ENCODE measurements at regions not wholly inside any gene's neighbourhood (a gene's known extent, or its start where the extent isn't known, plus 50 kb on each side); places are given as distances from the start of the nearest gene placed in this dataset.

GRCh38 chrX:43003204-43003565 is 225.2 kb upstream of the PPP1R2C start:
- DNase-seq (no peak), ATAC-seq (no peak)
- TF ChIP-seq CTCF (IDR thresholded peaks at IDR 0.05) = no peak
- H3K9me3 ChIP-seq = no peaks in the 10 kb centered on the region
- H3K4me1 ChIP-seq (ENCODE audit: low read depth) = no peaks in the 10 kb centered on the region
- no peak overlapping the region for H3K4me3 ChIP-seq
- H3K36me3 ChIP-seq (ENCODE audit: low read depth) = no peaks in the 10 kb centered on the region
- intact Hi-C loops (cut with DNase I, micrococcal nuclease) = no loop called here

DNA sequence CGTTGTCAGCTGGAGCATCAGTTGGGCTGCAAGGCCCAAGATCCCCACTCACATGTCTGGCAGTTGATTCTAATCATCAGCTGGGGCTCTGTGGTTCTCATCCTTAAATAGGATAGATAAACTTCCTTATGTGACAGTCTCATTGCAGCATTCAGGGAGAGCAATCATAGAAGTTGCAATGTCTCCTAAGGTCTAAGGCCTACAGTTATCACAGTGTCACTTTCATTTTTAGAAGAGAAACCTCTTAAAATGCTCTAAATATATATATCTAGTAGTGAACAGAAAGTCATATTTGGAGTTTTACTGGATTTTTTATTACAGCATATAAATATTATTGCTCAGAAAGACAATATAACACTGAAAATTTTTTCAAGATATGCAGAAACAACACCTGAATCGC is 226.0 kb upstream of the PPP1R2C start:
- no peaks in the 10 kb centered on the region for H3K9me3 ChIP-seq
- TF ChIP-seq CTCF (IDR thresholded peaks at IDR 0.05) = no peak
- no peaks in the 10 kb centered on the region for H3K4me1 ChIP-seq (ENCODE audit: low read depth)
- intact Hi-C loops (cut with DNase I, micrococcal nuclease) = no loop called here
- no peaks in the 10 kb centered on the region for H3K36me3 ChIP-seq (ENCODE audit: low read depth)
- ATAC-seq (no peak), DNase-seq (no peak)
- no peak overlapping the region for H3K4me3 ChIP-seq

DNA sequence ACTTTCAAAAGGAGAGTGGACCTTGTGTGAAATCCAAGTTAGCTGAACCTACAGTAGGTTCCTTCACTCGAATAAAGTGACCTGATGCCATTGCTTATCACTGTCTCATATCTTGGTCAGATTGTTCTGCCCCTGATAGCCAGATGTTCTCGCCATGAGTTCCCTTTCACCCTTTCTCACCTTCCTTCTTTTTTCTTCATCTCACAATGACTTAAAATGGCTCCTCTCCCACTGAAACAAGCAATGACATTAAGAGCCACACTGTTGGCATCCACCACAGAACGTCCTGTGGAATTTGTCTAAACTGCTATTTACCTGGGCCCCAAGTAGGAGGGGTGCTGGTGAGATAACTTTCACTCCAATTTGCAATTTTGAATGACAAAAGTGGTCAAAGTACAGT is 227.6 kb upstream of the PPP1R2C start:
- intact Hi-C loops (cut with DNase I, micrococcal nuclease) = no loop called here
- no peak overlapping the region for H3K4me3 ChIP-seq
- no peak for ATAC-seq
- no peaks in the 10 kb centered on the region for H3K36me3 ChIP-seq (ENCODE audit: low read depth)
- no peaks in the 10 kb centered on the region for H3K4me1 ChIP-seq (ENCODE audit: low read depth)
- H3K9me3 ChIP-seq = no peaks in the 10 kb centered on the region
- no peak for TF ChIP-seq CTCF (IDR thresholded peaks at IDR 0.05)
- DNase-seq = no peak

- no peak for TF ChIP-seq CTCF (IDR thresholded peaks at IDR 0.05)
- H3K4me1 ChIP-seq (ENCODE audit: low read depth) = no peaks in the 10 kb centered on the region
- DNase-seq = no peak
- ATAC-seq = no peak
- intact Hi-C loops (cut with DNase I, micrococcal nuclease) = no loop called here
- no peaks in the 10 kb centered on the region for H3K36me3 ChIP-seq (ENCODE audit: low read depth)
- no peaks in the 10 kb centered on the region for H3K9me3 ChIP-seq
- no peak overlapping the region for H3K4me3 ChIP-seq
Observed at GRCh38 chrX:43008356-43008755, 230.4 kb upstream of the PPP1R2C start.

GRCh38 chrX:43016021-43016420 is 238.1 kb upstream of the PPP1R2C start:
- no peak for DNase-seq
- intact Hi-C loops (cut with DNase I, micrococcal nuclease) = no loop called here
- ATAC-seq = no peak
- TF ChIP-seq CTCF (IDR thresholded peaks at IDR 0.05) = no peak
- no peaks in the 10 kb centered on the region for H3K9me3 ChIP-seq
- H3K36me3 ChIP-seq (ENCODE audit: low read depth) = no peaks in the 10 kb centered on the region
- no peak overlapping the region for H3K4me3 ChIP-seq
- no peaks in the 10 kb centered on the region for H3K4me1 ChIP-seq (ENCODE audit: low read depth)

GRCh38 chrX:43018031-43018430 is 240.1 kb upstream of the PPP1R2C start:
- no peak for DNase-seq
- Histone ChIP-seq H3K36me3 (ENCODE audit: low read depth) (no peaks in the 10 kb centered on the region), H3K9me3 (no peaks in the 10 kb centered on the region), H3K4me3 (no peak overlapping the region), H3K4me1 (ENCODE audit: low read depth) (no peaks in the 10 kb centered on the region)
- TF ChIP-seq CTCF (IDR thresholded peaks at IDR 0.05) = no peak
- ATAC-seq = no peak
- intact Hi-C loops (cut with DNase I, micrococcal nuclease) = no loop called here

Data from mucosa of descending colon (tissue), 3 donors.